Nucleus accumbens (tissue), 56 donors: ENCODE measurements at regions not wholly inside any gene's neighbourhood (a gene's known extent, or its start where the extent isn't known, plus 50 kb on each side); places are given as distances from the start of the nearest gene placed in this dataset.

ENCODE experiments used
- DNase-seq, 56 donors: peaks; one replicate each; lab custom pipeline; 2025; lab: John Stamatoyannopoulos, UW

DNA sequence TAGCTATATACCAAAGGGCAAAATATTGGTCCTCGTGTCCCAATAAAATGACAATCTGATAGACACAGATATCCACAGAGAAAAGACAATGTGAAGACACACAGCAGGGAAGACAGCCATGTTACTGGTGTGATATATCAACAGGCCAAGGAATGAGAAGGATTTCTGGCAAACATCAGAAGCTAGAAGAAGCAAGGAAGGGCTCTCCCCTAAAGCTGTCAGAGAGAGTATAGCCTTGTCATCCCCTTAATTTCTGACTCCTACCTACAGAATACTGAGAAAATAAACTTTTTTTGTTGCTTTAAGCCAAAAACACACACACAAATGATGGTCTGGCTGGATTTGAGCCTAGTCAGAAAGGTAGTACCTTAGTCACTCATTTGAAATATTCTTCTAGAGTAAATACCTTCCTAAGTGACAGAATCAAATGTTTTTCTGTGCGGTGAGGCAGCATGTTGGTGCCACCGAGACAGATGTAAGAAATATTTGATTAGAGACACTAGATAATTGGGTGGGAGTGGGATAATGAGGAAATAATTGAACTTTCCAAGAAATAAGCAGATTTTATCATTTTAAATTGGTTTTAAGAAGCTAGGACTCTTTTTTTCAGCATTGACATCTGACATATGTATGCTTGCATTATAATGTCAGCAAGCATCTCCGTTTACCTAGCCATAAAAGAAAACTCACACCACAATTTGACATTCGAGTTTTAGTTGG is 123.4 kb upstream of the TFAP2D start:
- DNase-seq = no peak

- no peak for DNase-seq
Measured at GRCh38 chr6:50591135-50591534, 122.2 kb upstream of the TFAP2D start.

DNA sequence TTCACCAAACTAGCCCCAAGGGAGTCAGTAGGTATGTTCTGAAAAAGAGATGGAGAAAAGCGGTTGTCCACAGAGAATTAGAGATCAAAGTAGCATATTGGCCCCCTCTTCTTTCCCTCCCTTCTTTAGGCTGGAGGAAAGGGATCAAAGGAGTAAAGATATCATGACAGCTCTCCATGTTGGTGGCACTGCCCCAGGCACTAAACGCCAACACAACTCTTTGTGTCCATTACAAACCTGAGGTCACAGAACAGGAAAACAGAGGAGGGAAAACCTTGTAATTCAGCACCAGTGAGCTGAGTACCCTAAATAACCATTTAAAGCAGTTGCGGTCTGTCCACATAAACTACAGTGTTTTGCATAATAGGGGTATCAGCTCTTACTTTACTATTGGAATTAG is 113.0 kb upstream of the TFAP2D start:
- no peak for DNase-seq

DNA sequence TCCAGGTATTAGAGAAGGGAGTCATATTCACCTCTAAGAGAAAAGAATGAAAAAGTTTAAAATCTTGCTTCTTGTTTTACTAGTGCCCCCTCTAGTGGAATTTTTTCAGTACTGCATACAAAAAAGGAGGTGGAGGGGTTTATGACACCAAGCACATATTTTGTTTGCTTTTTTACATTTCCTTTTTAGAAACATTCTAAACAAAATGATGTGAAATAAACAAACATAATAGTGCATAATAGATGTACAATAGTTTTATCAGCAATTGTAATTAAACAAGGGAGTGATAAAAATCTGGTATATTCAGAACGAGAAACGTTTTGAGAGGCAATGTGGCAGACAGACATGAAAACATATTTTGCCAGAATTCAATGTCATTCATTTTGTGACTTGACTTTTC is 111.0 kb upstream of the TFAP2D start:
- no peak for DNase-seq

DNA sequence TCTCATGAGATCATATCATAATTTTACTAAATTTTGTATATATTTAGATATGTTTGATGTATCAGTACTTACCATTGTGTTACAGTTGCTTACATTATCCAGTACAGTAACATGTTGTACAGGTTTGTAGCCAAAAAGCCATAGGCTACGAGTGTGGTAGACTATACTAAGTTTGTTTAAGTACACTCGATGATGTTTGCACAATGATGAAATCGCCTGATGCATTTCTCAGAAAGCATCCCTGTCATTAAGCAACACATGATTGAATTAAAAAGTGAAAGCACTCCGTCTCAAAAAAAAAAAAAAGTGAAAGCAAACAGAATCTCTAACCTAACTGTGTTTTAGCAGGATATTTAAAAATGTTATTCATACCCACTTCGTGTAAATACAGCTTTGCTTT is 104.9 kb upstream of the TFAP2D start:
- no peak for DNase-seq

DNA sequence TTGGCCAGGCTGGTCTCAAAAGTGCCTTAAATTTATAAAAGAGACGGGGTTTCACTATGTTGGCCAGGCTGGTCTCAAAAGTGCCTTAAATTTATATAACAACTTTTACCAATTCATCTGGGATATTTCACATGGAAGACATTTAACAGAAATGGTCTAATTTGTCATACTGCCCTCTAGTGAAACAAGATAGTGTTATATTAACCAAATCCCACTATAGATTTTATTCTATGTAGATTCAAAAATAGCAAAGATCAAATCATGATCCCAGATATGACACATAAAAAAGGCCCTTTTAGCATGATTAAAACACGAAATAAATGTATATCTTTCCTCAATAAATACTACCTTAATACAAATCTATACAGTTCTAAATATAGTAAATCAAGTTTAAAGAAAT is 102.8 kb upstream of the TFAP2D start:
- DNase-seq = no peak

DNA sequence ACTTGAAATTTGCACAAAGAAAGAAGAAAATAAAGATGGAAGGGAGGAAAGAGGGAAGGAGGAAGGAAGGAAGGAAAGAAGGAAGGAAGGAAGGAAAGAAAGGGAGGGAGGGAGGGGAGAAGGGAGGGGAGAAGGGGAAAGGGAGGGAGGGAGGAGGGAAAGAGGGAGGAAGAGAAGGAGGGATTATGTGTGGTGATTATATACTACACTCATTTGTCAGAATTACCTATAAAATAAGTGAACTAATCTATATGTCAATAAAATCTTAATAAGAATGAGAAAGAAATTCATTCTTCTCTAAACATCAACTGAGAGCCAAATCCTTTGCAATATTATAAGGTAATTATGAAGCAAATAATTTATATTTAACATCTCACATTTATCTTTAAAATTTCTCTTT is 77.9 kb upstream of the TFAP2D start:
- no peak for DNase-seq

DNA sequence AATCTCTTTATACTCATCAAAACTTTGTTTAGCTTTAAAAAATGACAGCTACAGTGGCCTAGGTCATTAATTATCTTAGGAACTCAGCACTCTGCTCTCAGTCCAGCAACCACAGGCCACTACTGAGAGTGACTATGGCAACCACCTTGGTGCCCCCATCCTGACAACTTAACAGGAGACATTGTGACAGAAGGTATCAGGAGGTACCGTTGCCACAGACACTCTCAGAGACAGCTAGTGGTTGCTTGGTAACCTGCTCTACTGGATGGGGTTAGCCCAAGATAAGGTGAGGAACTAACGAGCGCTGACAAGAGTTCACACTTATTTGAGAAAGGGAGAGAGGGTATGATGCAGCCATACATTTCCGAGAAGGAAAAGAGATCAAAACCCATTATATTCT is 76.1 kb upstream of the TFAP2D start:
- no peak for DNase-seq

DNA sequence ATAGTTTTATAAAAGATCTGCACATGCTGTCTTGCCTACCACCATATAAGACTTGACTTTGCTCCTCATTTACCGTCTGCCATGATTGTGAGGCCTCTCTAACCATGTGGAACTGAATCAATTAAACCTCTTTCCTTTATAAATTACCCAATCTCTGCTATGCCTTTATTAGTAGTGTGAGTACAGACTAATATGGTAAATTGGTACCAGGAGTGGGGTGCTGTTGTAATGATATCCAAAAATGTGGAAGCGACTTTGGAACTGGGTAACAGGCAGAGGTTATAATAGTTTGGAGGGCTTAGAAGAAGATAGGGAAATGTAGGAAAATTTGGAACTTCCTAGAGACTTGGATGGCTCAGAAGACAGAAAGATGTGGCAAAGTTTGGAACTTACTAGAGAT is 64.2 kb upstream of the TFAP2D start:
- no peak for DNase-seq

DNA sequence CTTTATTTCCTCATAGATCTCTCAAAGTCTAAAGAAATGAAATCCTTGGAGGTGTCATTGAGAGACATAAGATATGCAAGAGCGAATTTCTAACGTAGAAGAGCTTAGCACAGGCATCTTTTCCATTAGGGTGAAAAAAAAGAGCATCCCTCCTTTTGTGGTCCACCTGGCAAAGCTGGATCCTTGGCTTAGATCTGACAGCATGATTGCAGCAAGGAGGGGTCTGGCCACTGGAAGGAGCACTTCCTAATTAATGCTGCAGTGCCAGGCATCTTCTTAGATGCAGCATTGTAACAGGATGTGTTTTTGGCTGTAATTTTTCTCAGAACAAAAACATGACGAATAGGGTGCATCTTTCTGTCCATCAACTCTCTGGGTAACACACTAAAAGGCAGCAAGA is 60.1 kb upstream of the TFAP2D start:
- no peak for DNase-seq

DNA sequence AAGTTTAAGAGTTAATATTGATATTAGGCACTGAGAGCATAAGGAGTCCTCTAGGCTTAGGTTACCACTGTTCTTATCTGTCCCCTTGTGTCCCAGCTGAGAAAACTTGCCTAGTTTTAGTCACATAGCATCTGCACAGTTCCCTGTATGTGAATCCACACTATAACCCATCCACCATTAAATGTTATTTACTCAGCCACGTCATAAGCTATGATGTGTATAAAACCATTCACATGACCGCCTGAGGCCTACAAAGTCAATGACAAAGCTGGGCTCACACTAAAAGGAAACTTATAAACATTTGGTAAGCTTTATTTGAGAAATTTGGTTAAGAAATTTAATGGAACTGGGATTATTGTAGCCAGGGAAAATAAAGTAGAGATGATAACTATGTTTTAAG is 59.2 kb upstream of the TFAP2D start:
- DNase-seq = no peak

DNA sequence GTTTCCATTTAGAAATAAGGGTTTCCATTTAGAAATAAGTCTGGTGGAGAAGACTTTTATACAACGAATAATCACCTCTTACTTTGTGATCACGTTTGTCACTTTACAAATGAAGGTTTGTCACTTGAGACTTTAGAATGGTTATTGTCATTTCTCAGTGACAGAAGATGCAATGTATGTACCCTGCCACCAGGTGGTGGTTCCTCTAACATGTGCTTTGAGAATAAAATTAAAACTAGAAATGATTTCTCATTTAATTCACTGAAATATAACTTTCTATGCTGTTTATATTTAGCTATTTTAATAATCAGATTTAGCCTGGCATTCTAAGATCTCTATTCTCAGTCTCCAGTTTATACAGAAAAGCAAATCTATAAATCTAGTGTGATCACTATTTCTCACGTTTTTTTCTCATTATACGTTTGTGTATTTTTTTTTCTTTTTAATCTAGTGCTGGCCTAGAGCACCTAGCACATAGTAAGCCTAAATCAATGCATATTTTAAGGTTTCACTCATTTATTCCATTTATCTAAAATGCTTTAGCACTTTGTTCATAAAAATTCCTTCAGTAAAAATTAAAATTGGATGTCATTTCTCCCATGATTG is 57.4 kb upstream of the TFAP2D start:
- DNase-seq = peak in 2 of 56 donors; percentile 2 to 23

DNA sequence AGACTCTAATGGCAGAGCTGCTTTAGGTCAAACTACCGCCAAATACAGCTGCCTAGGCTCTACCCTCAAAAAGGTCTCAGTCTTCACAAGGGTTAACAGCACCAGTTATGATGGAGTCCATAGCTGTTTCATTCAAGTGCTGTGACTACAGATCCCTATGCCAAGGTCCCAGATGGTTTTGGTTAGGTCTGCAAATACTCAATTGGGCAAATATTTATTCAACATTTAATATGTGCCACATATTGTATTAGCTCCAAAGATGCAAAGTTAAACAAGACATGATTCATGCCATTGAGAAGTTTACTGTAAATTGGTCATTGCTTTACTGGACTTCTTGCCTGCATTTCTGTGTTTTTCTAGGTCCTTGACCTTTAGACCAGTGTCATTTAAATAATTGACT is 55.8 kb upstream of the TFAP2D start:
- DNase-seq = no peak

GRCh38 chr6:50658561-50658960 is 54.8 kb upstream of the TFAP2D start:
- DNase-seq = no peak

DNA sequence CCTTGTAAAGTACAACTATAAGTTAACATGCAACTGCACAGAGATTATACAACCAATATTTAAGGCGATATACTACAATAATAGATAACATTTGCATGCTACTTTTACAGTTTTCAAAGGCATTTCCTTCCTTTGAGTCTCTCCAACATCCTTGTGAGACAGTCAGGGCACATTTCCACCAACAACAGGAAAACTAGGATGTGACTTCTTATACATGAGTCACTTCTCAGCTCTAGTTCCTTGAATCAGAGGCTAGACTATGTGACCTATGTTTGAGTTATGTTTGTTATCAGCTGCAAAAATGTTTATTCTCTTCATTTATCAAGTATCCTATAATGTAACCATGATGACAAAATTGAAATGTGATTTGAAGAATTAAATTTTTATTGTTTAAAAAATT is 51.7 kb upstream of the TFAP2D start:
- no peak for DNase-seq
